OCI-LY1 (cell line): ENCODE measurements at regions not wholly inside any gene's neighbourhood (a gene's known extent, or its start where the extent isn't known, plus 50 kb on each side); places are given as distances from the start of the nearest gene placed in this dataset.

Source experiments
- H2AFZ ChIP-seq: fragments of 200-600 bp; sonication (generic), shearing (Covaris generic); 2 replicates; pipeline ENCODE4 v1.6.0; 2014; ENCODE audit warnings: antibody characterized with exemption, mild to moderate bottlenecking, low read length
- H3F3A ChIP-seq: fragments of 200-600 bp; sonication (generic), shearing (Covaris generic); 2 replicates; pipeline ENCODE4 v1.6.0; 2014; ENCODE audit warnings: mild to moderate bottlenecking, antibody characterized with exemption, low read length, moderate library complexity; ENCODE audit not compliant: insufficient read depth
- H3K27ac ChIP-seq: fragments of 200-600 bp; sonication (generic); 2 replicates; pipeline ENCODE4 v1.5.1; 2014; ENCODE audit warnings: low read length, mixed run types, mild to moderate bottlenecking, low read depth; ENCODE audit not compliant: poor library complexity, severe bottlenecking
- H3K27me3 ChIP-seq: fragments of 200-600 bp; sonication (generic); 2 replicates; pipeline ENCODE4 v1.6.0; 2014; ENCODE audit warnings: antibody characterized with exemption, mild to moderate bottlenecking, low read length, moderate library complexity; ENCODE audit not compliant: insufficient read depth
- H3K36me3 ChIP-seq: fragments of 200-600 bp; sonication (generic); 2 replicates; pipeline ENCODE4 v1.6.1; 2014; ENCODE audit warnings: mild to moderate bottlenecking, antibody characterized with exemption, low read length, moderate library complexity, mixed read lengths; ENCODE audit not compliant: insufficient read depth
- H3K4me1 ChIP-seq: fragments of 200-600 bp; sonication (generic); 2 replicates; pipeline ENCODE4 v1.5.1; 2014; ENCODE audit warnings: mild to moderate bottlenecking, low read length, moderate library complexity; ENCODE audit not compliant: insufficient read depth, severe bottlenecking
- H3K4me2 ChIP-seq: fragments of 200-600 bp; sonication (generic), shearing (Covaris generic); 2 replicates; pipeline ENCODE4 v1.6.1; 2014; ENCODE audit warnings: low read length
- H3K4me3 ChIP-seq: fragments of 200-600 bp; sonication (generic); 2 replicates; pipeline ENCODE4 v1.5.1; 2014; ENCODE audit warnings: low read length, low read depth, mild to moderate bottlenecking, mixed read lengths; ENCODE audit not compliant: poor library complexity, severe bottlenecking
- H3K79me2 ChIP-seq: fragments of 200-600 bp; shearing (Covaris generic); 2 replicates; pipeline ENCODE4 v1.6.1; 2016; ENCODE audit warnings: mixed run types, low read length, mixed read lengths; ENCODE audit not compliant: insufficient read depth
- H3K9ac ChIP-seq: fragments of 200-600 bp; sonication (generic), shearing (Covaris generic); 2 replicates; pipeline ENCODE4 v1.6.1; 2014; ENCODE audit warnings: mild to moderate bottlenecking, low read length, mixed read lengths
- H3K9me2 ChIP-seq: fragments of 200-600 bp; sonication (generic), shearing (Covaris generic); 2 replicates; pipeline ENCODE4 v1.6.1; 2014; ENCODE audit warnings: low read depth, mild to moderate bottlenecking, low read length, mixed read lengths
- H3K9me3 ChIP-seq: fragments of 200-600 bp; shearing (Covaris generic); 2 replicates; pipeline ENCODE4 v1.6.1; 2014; ENCODE audit warnings: low read length, mixed read lengths
- H4K20me1 ChIP-seq: fragments of 200-600 bp; sonication (generic), shearing (Covaris generic); 2 replicates; pipeline ENCODE4 v1.6.0; 2016; ENCODE audit warnings: mild to moderate bottlenecking, low read length; ENCODE audit not compliant: insufficient read depth
- EZH2 ChIP-seq: fragments of 200-600 bp; sonication (generic), shearing (Covaris generic); IDR thresholded peaks from 2 replicates; pipeline ENCODE4 v1.8.0; 2017; ENCODE audit warnings: borderline replicate concordance, mixed run types, mild to moderate bottlenecking, antibody characterized with exemption, low read length, moderate library complexity, mixed read lengths
- TF ChIP-seq, protein P1 (sequence below): fragments of 200-600 bp; sonication (generic), shearing (Covaris generic); IDR thresholded peaks from 2 replicates; pipeline ENCODE4 v1.5.1; 2017; ENCODE audit warnings: mild to moderate bottlenecking, antibody characterized with exemption, low read length, moderate library complexity, mixed read lengths

DNA sequence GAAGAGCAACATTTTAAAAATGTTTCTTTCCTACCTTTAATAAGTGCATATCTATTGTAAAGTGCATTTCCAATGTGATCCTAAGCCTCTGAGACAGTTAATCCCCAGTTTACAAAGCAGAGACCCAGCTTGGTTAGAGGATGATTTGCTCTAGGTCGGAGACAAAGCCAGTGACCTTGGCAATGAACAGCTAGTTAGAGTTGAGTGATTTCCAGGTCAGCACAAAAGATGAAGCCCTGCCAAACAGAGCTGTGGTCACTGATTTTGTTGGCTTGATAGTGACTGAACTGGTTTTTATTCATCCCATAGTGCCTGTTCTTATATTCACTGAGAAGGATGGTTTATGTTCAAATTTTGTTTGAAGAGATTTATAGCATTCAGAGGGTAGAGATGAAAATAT lies 56.6 kb upstream of the CD83 start:
- Histone ChIP-seq H3K4me3 (no peak overlapping the region), H3K27ac (no peak overlapping the region), H3K9me3 (0 out of 2 replicates have a peak, but pooled peaks cover 3% of the 10 kb centered on the region), H3K9ac (no peak overlapping the region), H4K20me1 (no peaks in the 10 kb centered on the region), H3K9me2 (no peaks in the 10 kb centered on the region), H3K4me1 (no peaks in the 10 kb centered on the region), H3K79me2 (no peaks in the 10 kb centered on the region), H3F3A (no peaks in the 10 kb centered on the region), H3K4me2 (no peak overlapping the region), H3K36me3 (no peaks in the 10 kb centered on the region), H2AFZ (no peak overlapping the region), H3K27me3 (no peaks in the 10 kb centered on the region)
- TF ChIP-seq EZH2 = no peak
- TF ChIP-seq, protein P1, sequence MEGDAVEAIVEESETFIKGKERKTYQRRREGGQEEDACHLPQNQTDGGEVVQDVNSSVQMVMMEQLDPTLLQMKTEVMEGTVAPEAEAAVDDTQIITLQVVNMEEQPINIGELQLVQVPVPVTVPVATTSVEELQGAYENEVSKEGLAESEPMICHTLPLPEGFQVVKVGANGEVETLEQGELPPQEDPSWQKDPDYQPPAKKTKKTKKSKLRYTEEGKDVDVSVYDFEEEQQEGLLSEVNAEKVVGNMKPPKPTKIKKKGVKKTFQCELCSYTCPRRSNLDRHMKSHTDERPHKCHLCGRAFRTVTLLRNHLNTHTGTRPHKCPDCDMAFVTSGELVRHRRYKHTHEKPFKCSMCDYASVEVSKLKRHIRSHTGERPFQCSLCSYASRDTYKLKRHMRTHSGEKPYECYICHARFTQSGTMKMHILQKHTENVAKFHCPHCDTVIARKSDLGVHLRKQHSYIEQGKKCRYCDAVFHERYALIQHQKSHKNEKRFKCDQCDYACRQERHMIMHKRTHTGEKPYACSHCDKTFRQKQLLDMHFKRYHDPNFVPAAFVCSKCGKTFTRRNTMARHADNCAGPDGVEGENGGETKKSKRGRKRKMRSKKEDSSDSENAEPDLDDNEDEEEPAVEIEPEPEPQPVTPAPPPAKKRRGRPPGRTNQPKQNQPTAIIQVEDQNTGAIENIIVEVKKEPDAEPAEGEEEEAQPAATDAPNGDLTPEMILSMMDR = no peak

DNA sequence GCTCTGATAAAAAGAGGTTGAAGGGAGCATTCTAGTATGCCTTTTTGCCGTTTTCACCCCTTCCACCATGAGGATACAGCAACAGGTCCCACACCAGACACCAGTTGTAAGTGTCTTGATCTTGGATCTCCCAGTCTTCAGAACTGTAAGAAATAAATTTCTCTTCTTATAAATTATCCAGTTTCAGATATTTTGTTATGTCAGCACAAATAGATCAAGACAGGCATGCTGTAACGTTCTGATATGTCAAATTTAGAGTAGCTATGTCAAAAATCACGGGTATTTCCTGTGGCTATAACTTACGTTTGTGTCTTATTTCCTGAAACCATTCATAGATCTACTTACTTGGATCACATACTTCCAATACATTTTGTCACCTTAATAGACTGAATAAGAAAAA lies 55.9 kb upstream of the CD83 start:
- Histone ChIP-seq H3K27me3 (no peaks in the 10 kb centered on the region), H3K4me1 (no peaks in the 10 kb centered on the region), H3K79me2 (no peaks in the 10 kb centered on the region), H3K36me3 (no peaks in the 10 kb centered on the region), H3F3A (no peaks in the 10 kb centered on the region), H3K9ac (no peak overlapping the region), H2AFZ (no peak overlapping the region), H3K9me3 (0 out of 2 replicates have a peak, but pooled peaks cover 3% of the 10 kb centered on the region), H3K27ac (no peak overlapping the region), H3K4me2 (no peak overlapping the region), H4K20me1 (no peaks in the 10 kb centered on the region), H3K9me2 (no peaks in the 10 kb centered on the region), H3K4me3 (no peak overlapping the region)
- TF ChIP-seq, protein P1 = no peak
- TF ChIP-seq EZH2 = no peak

DNA sequence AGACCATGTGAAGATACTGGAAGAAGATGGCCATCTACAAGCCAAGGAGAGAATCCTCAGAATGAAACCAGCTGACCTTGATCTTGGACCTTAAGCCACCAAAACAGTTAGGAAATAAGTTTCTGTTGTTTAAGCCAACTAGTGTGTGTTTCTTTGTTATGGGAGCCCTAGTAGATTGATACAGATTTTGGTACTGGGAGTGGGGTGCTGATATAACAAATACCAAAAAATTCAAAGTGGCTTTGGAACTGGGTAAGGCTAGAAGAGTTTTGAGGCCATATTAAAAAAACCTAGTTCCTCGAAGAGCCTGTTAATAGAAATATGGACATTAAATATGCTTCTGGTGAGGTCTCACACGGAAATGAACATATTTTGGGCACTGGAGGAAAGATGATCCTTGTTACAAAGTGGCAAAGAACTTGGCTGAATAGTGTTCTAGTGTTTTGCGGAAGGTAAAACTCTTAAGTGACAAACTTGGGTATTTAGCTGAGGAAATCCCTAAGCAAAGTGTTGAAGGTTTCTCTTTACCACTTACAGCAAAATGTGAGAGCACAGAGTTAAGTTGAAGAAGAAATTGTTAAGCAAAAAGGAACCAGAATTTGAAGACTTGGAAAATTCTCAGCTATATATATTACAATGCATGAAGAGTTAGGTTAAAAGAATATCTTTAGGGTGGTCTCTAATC lies 55.1 kb upstream of the CD83 start:
- H3F3A ChIP-seq = no peaks in the 10 kb centered on the region
- no peak for TF ChIP-seq EZH2
- TF ChIP-seq, protein P1 = no peak

More for the DNA sequence above, 55.1 kb upstream of the CD83 start:
- Histone ChIP-seq H3K27ac (no peak overlapping the region), H3K79me2 (no peaks in the 10 kb centered on the region), H3K9ac (no peak overlapping the region), H3K9me2 (no peaks in the 10 kb centered on the region), H4K20me1 (no peaks in the 10 kb centered on the region), H3K4me2 (no peak overlapping the region), H3K4me1 (no peaks in the 10 kb centered on the region), H2AFZ (no peak overlapping the region), H3K9me3 (0 out of 2 replicates have a peak, but pooled peaks cover 3% of the 10 kb centered on the region), H3K4me3 (no peak overlapping the region), H3K27me3 (no peaks in the 10 kb centered on the region), H3K36me3 (no peaks in the 10 kb centered on the region)
